ENCODE measurements at regions not wholly inside any gene's neighbourhood (a gene's known extent, or its start where the extent isn't known, plus 50 kb on each side); places are given as distances from the start of the nearest gene placed in this dataset.

DNA sequence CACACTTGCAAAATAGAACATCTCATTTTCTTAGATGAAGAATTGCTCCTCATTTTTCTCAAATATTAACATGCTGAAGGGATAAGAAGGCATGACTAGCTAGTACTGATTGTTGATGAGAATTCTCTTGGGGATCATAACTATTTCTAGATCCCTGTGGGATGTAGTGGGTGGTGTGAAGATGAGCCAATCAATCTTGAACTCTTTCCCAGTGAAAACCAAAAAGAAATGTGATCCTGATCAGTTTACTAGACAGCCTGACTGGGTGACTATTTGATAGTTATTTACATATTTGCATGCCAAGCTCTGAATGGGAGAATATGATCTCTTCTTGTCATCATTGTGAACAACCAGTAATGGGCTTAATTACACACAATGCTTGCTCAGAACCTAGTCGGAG is 63.7 kb downstream of the ZIC1 start:
- TF ChIP-seq, protein P1, sequence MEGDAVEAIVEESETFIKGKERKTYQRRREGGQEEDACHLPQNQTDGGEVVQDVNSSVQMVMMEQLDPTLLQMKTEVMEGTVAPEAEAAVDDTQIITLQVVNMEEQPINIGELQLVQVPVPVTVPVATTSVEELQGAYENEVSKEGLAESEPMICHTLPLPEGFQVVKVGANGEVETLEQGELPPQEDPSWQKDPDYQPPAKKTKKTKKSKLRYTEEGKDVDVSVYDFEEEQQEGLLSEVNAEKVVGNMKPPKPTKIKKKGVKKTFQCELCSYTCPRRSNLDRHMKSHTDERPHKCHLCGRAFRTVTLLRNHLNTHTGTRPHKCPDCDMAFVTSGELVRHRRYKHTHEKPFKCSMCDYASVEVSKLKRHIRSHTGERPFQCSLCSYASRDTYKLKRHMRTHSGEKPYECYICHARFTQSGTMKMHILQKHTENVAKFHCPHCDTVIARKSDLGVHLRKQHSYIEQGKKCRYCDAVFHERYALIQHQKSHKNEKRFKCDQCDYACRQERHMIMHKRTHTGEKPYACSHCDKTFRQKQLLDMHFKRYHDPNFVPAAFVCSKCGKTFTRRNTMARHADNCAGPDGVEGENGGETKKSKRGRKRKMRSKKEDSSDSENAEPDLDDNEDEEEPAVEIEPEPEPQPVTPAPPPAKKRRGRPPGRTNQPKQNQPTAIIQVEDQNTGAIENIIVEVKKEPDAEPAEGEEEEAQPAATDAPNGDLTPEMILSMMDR (IDR thresholded peaks at IDR 0.05), result no peak
- TF ChIP-seq POLR2A (IDR thresholded peaks at IDR 0.05), result no peak

Measured in esophagus squamous epithelium (tissue), 4 donors.